ENCODE measurements at regions not wholly inside any gene's neighbourhood (a gene's known extent, or its start where the extent isn't known, plus 50 kb on each side); places are given as distances from the start of the nearest gene placed in this dataset.

DNA sequence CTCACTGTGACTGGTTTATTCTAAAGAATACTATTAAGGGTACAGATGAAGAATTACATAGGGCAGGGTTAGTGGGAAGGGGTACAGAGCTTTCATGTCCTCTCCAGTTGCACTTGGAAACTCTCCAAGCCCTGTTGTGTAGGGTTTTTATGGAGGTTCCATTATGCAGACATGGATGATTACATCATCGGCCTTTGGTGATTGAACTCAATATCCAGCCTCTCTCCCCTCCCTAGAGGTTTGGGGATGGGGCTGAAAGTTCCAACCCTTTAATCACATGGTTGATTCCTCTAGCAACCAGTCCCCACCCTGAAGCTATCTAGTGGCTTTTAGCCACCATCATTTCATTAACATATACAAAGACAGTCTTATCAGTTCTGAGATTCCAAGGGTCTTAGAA is 472.6 kb downstream of the BUD13 start:
- intact Hi-C loops (cut with micrococcal nuclease; ENCODE audit: unreplicated experiment), result no loop called here
- TF ChIP-seq TCF7L2 (IDR thresholded peaks at IDR 0.05; ENCODE audit: low read depth, low read length) (no peak), SIN3A (IDR thresholded peaks at IDR 0.05; ENCODE audit: borderline replicate concordance, insufficient read depth, low read depth, low read length) (no peak), POLR2AphosphoS5 (IDR thresholded peaks at IDR 0.05; ENCODE audit: low read depth, low read length) (no peak)
- TF ChIP-seq, protein P1, sequence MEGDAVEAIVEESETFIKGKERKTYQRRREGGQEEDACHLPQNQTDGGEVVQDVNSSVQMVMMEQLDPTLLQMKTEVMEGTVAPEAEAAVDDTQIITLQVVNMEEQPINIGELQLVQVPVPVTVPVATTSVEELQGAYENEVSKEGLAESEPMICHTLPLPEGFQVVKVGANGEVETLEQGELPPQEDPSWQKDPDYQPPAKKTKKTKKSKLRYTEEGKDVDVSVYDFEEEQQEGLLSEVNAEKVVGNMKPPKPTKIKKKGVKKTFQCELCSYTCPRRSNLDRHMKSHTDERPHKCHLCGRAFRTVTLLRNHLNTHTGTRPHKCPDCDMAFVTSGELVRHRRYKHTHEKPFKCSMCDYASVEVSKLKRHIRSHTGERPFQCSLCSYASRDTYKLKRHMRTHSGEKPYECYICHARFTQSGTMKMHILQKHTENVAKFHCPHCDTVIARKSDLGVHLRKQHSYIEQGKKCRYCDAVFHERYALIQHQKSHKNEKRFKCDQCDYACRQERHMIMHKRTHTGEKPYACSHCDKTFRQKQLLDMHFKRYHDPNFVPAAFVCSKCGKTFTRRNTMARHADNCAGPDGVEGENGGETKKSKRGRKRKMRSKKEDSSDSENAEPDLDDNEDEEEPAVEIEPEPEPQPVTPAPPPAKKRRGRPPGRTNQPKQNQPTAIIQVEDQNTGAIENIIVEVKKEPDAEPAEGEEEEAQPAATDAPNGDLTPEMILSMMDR (IDR thresholded peaks at IDR 0.05), result no peak
- TF ChIP-seq, protein P2, sequence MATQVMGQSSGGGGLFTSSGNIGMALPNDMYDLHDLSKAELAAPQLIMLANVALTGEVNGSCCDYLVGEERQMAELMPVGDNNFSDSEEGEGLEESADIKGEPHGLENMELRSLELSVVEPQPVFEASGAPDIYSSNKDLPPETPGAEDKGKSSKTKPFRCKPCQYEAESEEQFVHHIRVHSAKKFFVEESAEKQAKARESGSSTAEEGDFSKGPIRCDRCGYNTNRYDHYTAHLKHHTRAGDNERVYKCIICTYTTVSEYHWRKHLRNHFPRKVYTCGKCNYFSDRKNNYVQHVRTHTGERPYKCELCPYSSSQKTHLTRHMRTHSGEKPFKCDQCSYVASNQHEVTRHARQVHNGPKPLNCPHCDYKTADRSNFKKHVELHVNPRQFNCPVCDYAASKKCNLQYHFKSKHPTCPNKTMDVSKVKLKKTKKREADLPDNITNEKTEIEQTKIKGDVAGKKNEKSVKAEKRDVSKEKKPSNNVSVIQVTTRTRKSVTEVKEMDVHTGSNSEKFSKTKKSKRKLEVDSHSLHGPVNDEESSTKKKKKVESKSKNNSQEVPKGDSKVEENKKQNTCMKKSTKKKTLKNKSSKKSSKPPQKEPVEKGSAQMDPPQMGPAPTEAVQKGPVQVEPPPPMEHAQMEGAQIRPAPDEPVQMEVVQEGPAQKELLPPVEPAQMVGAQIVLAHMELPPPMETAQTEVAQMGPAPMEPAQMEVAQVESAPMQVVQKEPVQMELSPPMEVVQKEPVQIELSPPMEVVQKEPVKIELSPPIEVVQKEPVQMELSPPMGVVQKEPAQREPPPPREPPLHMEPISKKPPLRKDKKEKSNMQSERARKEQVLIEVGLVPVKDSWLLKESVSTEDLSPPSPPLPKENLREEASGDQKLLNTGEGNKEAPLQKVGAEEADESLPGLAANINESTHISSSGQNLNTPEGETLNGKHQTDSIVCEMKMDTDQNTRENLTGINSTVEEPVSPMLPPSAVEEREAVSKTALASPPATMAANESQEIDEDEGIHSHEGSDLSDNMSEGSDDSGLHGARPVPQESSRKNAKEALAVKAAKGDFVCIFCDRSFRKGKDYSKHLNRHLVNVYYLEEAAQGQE (IDR thresholded peaks at IDR 0.05; ENCODE audit: insufficient read depth in 1 of 2, low read depth in 2 of 2, low read length in 1 of 2), result no peak
- DNase-seq (ENCODE audit: low read depth, low spot score) (no peak), ATAC-seq (no peak)
- in situ Hi-C loops (cut with HindIII; ENCODE audit: low pct_unique_long_range_greater_than_20kb, low sequenced_read_pairs), result no loop called here
- CTCF ChIA-PET, result no interaction called here
- H3K4me1 ChIP-seq (ENCODE audit: control insufficient read depth, insufficient read depth, low read length), result no peaks in the 10 kb centered on the region
- H3K9me3 ChIP-seq (ENCODE audit: control insufficient read depth, insufficient read depth, low read depth, low read length), result no peaks in the 10 kb centered on the region
- H3K36me3 ChIP-seq (ENCODE audit: control insufficient read depth, insufficient read depth, low read length), result no peaks in the 10 kb centered on the region
- BruUV-seq (replicated peaks), result no TSS peak
- no peaks in the 10 kb centered on the region for H3K27me3 ChIP-seq (ENCODE audit: control insufficient read depth, insufficient read depth, low read length)
- H3K27ac ChIP-seq (ENCODE audit: low read length), result no peak overlapping the region
- H3K4me3 ChIP-seq (ENCODE audit: low read depth in 2 of 2, low read length in 2 of 2), result no peak overlapping the region
- POLR2A ChIA-PET, result no interaction called here

DNA sequence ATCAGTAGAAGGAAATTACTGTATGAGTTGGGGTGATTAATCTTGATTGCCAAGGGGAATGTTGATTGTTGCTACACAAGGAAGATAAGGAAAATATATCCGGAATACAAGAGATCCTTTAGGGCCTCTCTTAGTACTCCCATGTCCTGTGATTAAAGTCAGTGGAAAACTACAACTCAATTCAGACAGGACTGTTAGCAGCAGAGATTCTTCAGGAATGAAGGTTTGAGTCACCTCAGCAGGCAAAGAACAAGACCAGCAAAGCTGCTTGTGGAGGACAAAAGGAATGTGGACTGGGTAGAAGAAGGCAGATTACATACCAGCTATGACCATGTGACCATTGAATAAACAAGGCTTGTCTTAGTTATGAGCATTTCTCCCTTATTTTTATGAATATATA is 478.2 kb downstream of the BUD13 start:
- Histone ChIP-seq H3K27me3 (ENCODE audit: control insufficient read depth, insufficient read depth, low read length) (no peaks in the 10 kb centered on the region), H3K4me1 (ENCODE audit: control insufficient read depth, insufficient read depth, low read length) (no peaks in the 10 kb centered on the region), H3K4me3 (ENCODE audit: low read depth in 2 of 2, low read length in 2 of 2) (no peak overlapping the region), H3K27ac (ENCODE audit: low read length) (no peak overlapping the region), H3K36me3 (ENCODE audit: control insufficient read depth, insufficient read depth, low read length) (no peaks in the 10 kb centered on the region), H3K9me3 (ENCODE audit: control insufficient read depth, insufficient read depth, low read depth, low read length) (no peaks in the 10 kb centered on the region)
- CTCF ChIA-PET, result interaction anchor here (1.1 kb wide), 1 partner anchor 13 kb away, joined by 7 read pairs; no protein-coding TSS in a partner anchor
- POLR2A ChIA-PET, result no interaction called here
- TF ChIP-seq, protein P1 (IDR thresholded peaks at IDR 0.05), result no peak
- no peak for TF ChIP-seq POLR2AphosphoS5 (IDR thresholded peaks at IDR 0.05; ENCODE audit: low read depth, low read length)
- TF ChIP-seq, protein P2 (IDR thresholded peaks at IDR 0.05; ENCODE audit: insufficient read depth in 1 of 2, low read depth in 2 of 2, low read length in 1 of 2), result no peak
- no peak for TF ChIP-seq SIN3A (IDR thresholded peaks at IDR 0.05; ENCODE audit: borderline replicate concordance, insufficient read depth, low read depth, low read length)
- TF ChIP-seq TCF7L2 (IDR thresholded peaks at IDR 0.05; ENCODE audit: low read depth, low read length), result no peak
- no TSS peak for BruUV-seq (replicated peaks)
- no peak for DNase-seq (ENCODE audit: low read depth, low spot score)
- ATAC-seq, result no peak
- in situ Hi-C loops (cut with HindIII; ENCODE audit: low pct_unique_long_range_greater_than_20kb, low sequenced_read_pairs) (no loop called here), intact Hi-C loops (cut with micrococcal nuclease; ENCODE audit: unreplicated experiment) (no loop called here)
